Mesothelial cell of epicardium (in vitro differentiated cells): ENCODE measurements at regions not wholly inside any gene's neighbourhood (a gene's known extent, or its start where the extent isn't known, plus 50 kb on each side); places are given as distances from the start of the nearest gene placed in this dataset.

Experiments used
- DNase-seq, 2 experiments: peaks; one replicate each; pipeline ENCODE4 v3.0.0; 2021; ENCODE audit warnings: low spot score in 2 of 2; ENCODE audit not compliant: unreplicated experiment in 2 of 2
- H3K27ac Mint-ChIP-seq: 2 replicates; pipeline ENCODE4 v1.8.0; 2021; ENCODE audit warnings: mixed read lengths
- H3K27me3 Mint-ChIP-seq: 2 replicates; pipeline ENCODE4 v1.8.0; 2021; ENCODE audit warnings: low read depth, mixed read lengths
- H3K36me3 Mint-ChIP-seq: 2 replicates; pipeline ENCODE4 v1.8.0; 2021; ENCODE audit warnings: mixed read lengths
- H3K4me1 Mint-ChIP-seq: 2 replicates; pipeline ENCODE4 v1.8.0; 2021; ENCODE audit warnings: mixed read lengths
- H3K4me3 Mint-ChIP-seq: 2 replicates; pipeline ENCODE4 v1.8.0; 2021; ENCODE audit warnings: mild to moderate bottlenecking, moderate library complexity, mixed read lengths
- H3K9me3 Mint-ChIP-seq: 2 replicates; pipeline ENCODE4 v1.8.0; 2021; ENCODE audit warnings: mixed read lengths
- TF ChIP-seq, protein P1 (sequence below): fragments of 200-600 bp; sonication (generic); IDR thresholded peaks from one replicate; pipeline ENCODE4 v1.5.0; 2021; ENCODE audit warnings: antibody characterized with exemption; ENCODE audit not compliant: unreplicated experiment

DNA sequence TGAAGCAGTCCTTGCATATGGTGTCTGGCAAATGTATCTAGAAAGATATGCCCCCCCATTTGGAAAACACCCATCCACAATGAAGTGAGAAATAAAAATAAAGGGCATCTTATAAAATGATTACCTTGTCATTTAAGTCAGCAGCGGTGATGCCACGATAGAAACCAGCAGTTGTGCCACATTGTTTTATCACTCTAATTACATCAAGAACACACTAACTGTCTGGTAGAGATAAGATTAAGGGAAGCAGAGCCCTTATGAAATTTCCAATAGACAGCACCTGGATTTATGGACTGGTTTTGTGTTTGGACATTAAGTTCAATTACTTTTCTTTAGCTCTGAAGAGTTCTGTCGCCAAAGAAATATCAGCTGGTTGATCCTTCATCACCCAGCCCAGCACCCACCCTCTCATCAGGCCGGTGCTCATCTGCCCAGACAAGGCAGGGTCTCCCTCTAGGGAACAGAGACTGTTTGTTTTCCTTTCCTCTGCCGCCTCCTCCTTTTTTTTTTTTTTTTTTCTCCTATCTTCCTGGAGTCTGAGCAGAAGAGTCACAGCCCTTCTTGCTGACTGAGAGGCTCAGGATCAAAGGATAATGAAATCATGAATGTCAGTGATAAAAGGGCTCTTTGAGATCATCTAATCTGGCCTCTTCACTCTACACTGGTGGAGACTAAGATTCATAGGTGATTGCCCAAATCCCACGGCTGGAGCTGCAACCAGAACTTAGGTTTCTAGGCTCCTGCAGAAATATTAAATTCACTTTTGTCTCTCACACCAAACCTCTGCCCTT lies 464.1 kb downstream of the NTRK3 start:
- TF ChIP-seq, protein P1, sequence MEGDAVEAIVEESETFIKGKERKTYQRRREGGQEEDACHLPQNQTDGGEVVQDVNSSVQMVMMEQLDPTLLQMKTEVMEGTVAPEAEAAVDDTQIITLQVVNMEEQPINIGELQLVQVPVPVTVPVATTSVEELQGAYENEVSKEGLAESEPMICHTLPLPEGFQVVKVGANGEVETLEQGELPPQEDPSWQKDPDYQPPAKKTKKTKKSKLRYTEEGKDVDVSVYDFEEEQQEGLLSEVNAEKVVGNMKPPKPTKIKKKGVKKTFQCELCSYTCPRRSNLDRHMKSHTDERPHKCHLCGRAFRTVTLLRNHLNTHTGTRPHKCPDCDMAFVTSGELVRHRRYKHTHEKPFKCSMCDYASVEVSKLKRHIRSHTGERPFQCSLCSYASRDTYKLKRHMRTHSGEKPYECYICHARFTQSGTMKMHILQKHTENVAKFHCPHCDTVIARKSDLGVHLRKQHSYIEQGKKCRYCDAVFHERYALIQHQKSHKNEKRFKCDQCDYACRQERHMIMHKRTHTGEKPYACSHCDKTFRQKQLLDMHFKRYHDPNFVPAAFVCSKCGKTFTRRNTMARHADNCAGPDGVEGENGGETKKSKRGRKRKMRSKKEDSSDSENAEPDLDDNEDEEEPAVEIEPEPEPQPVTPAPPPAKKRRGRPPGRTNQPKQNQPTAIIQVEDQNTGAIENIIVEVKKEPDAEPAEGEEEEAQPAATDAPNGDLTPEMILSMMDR, result no peak
- Mint-ChIP-seq H3K9me3 (no peaks in the 10 kb centered on the region), H3K27me3 (peaks cover 25% of the 10 kb centered on the region), H3K4me3 (no peak overlapping the region), H3K36me3 (no peaks in the 10 kb centered on the region), H3K27ac (no peak overlapping the region), H3K4me1 (peaks cover 11% of the 10 kb centered on the region)
- DNase-seq, result no peak

DNA sequence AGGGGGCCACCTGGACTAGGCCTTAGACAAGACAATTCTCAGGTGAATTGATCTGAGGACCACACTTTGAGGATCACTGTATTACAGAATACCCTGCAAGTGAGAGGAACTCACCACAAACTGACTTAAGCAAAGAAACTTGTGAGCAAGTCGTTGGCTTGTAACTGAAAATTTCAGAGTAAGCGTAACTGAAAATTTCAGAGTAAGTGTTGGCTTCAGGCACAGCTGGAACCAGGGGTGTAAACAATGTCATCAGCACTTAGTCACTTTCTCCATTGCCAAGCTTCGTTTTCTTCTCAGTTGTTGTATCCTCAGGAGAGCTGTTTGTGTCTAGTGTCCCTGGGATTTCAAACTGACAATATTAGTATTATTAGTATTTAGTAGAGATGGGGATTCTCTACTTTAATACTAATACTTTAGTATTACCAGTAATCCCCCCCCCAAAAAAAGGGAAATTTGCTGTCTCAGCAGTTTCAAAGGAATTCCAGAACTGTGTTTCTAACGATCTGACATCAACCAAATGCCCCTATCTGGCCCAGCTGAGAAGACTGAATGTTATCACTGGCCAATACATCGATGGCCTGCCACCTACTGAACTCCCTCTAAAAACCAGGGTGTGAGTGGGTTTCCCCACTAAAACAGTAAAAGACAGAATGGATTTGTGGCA lies 474.4 kb downstream of the NTRK3 start:
- TF ChIP-seq, protein P1, result no peak
- Mint-ChIP-seq H3K4me1 (no peaks in the 10 kb centered on the region), H3K4me3 (no peak overlapping the region), H3K36me3 (no peaks in the 10 kb centered on the region), H3K27me3 (peaks cover 27% of the 10 kb centered on the region), H3K9me3 (no peaks in the 10 kb centered on the region), H3K27ac (no peak overlapping the region)
- no peak for DNase-seq

DNA sequence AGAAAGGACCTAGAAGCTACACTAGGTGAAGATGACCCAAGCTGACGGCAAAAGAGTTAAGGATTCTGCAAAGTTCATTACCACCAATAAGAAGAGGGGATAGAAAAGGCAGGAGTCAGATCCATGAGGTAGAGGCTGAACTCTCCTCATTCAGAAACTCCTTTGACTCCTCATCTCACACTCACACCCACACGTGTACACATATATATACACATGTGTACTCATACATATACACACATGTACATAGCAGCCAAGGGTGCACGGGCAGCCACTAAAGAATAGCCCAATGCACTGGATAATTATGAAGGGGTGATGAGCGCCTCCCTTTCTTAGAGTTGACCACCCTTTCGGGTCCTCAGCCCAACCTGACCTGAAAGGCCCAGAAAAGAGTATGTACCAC lies 476.8 kb downstream of the NTRK3 start:
- no peak overlapping the region for H3K27ac Mint-ChIP-seq
- H3K36me3 Mint-ChIP-seq, result no peaks in the 10 kb centered on the region
- H3K4me1 Mint-ChIP-seq, result no peaks in the 10 kb centered on the region
- peaks cover 20% of the 10 kb centered on the region for H3K27me3 Mint-ChIP-seq
- DNase-seq, result no peak
- no peak overlapping the region for H3K4me3 Mint-ChIP-seq
- no peaks in the 10 kb centered on the region for H3K9me3 Mint-ChIP-seq
- TF ChIP-seq, protein P1, result no peak

DNA sequence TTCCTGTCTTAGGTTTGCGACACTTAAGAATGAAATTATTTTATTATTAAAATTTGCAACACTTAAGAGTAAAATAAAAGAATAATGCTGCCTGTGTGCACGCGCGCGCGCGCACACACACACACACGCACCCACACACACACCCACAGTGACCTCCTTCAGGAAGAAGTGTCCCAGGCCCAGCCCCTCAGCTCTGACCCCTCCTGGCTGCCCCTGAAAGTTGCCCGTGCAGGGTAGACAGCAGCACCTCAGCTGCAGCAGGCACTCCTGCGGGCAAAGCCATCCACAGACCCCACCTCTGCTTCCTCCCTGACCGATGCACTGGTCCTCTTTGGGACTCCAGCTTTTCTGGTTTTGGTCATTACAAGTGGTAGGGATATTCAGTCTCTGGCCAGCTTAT lies 478.2 kb downstream of the NTRK3 start:
- TF ChIP-seq, protein P1, result no peak
- H3K9me3 Mint-ChIP-seq, result no peaks in the 10 kb centered on the region
- no peaks in the 10 kb centered on the region for H3K4me1 Mint-ChIP-seq
- no peaks in the 10 kb centered on the region for H3K36me3 Mint-ChIP-seq
- no peak for DNase-seq
- H3K4me3 Mint-ChIP-seq, result no peak overlapping the region
- no peak overlapping the region for H3K27ac Mint-ChIP-seq
- peaks cover 17% of the 10 kb centered on the region for H3K27me3 Mint-ChIP-seq

DNA sequence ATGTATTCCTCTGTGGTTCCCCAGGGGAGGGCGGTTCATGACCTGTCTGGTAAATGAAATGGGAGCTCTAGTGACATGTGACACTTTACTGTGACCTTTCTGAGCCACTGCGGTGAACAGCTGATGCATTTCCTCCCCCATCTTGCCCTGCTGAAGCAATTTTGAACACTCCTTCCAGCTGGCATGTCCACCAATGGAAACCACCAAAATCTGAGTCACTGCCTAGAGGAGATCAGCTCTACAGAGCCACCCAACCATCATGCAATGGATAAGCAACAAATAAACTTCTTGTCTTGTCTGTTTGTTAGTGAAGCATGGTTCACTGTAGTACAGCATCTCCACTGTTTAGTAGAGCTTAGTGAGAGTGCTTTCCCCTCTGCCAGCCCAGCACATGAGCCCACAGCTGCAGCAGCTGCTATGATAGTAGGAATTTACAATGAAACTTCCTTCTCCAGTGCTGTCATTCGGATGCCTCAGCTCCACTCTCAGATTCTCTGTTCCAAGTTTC lies 479.4 kb downstream of the NTRK3 start:
- H3K27me3 Mint-ChIP-seq, result peaks cover 17% of the 10 kb centered on the region
- TF ChIP-seq, protein P1, result no peak
- peaks cover 2% of the 10 kb centered on the region for H3K9me3 Mint-ChIP-seq
- H3K4me1 Mint-ChIP-seq, result no peaks in the 10 kb centered on the region
- no peak overlapping the region for H3K4me3 Mint-ChIP-seq
- no peak for DNase-seq
- H3K36me3 Mint-ChIP-seq, result no peaks in the 10 kb centered on the region
- no peak overlapping the region for H3K27ac Mint-ChIP-seq
